ENCODE measurements at regions not wholly inside any gene's neighbourhood (a gene's known extent, or its start where the extent isn't known, plus 50 kb on each side); places are given as distances from the start of the nearest gene placed in this dataset.

- TF ChIP-seq, protein P1, sequence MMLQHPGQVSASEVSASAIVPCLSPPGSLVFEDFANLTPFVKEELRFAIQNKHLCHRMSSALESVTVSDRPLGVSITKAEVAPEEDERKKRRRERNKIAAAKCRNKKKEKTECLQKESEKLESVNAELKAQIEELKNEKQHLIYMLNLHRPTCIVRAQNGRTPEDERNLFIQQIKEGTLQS (CRISPR knock-in tag; conservative IDR thresholded peaks at IDR 0.05): no peak
- TF ChIP-seq CTCF (IDR thresholded peaks at IDR 0.05): no peak
- no peak for TF ChIP-seq SMAD4 (CRISPR knock-in tag; IDR thresholded peaks at IDR 0.05)
- TF ChIP-seq MAX (CRISPR knock-in tag; IDR thresholded peaks at IDR 0.05): no peak
- no peak for TF ChIP-seq SMAD3 (CRISPR knock-in tag; IDR thresholded peaks at IDR 0.05; ENCODE audit: borderline replicate concordance)
- no peak for TF ChIP-seq NR1H2 (CRISPR knock-in tag; IDR thresholded peaks at IDR 0.05)
- TF ChIP-seq USF2 (CRISPR knock-in tag; IDR thresholded peaks at IDR 0.05): no peak
- TF ChIP-seq FOXP1 (CRISPR knock-in tag; IDR thresholded peaks at IDR 0.05; ENCODE audit: borderline replicate concordance): no peak
- TF ChIP-seq, protein P2, sequence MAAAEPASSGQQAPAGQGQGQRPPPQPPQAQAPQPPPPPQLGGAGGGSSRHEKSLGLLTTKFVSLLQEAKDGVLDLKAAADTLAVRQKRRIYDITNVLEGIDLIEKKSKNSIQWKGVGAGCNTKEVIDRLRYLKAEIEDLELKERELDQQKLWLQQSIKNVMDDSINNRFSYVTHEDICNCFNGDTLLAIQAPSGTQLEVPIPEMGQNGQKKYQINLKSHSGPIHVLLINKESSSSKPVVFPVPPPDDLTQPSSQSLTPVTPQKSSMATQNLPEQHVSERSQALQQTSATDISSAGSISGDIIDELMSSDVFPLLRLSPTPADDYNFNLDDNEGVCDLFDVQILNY (CRISPR knock-in tag; IDR thresholded peaks at IDR 0.05): no peak
- TF ChIP-seq, protein P3, sequence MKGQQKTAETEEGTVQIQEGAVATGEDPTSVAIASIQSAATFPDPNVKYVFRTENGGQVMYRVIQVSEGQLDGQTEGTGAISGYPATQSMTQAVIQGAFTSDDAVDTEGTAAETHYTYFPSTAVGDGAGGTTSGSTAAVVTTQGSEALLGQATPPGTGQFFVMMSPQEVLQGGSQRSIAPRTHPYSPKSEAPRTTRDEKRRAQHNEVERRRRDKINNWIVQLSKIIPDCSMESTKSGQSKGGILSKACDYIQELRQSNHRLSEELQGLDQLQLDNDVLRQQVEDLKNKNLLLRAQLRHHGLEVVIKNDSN (CRISPR knock-in tag; IDR thresholded peaks at IDR 0.05): no peak
- no peak for TF ChIP-seq ELF4 (CRISPR knock-in tag; IDR thresholded peaks at IDR 0.05; ENCODE audit: low read depth)
- no peak for TF ChIP-seq GABPB1 (CRISPR knock-in tag; IDR thresholded peaks at IDR 0.05)
Observed at GRCh38 chr5:117809251-117809650, 1179.1 kb downstream of the DTWD2 start.
